Astrocyte (in vitro differentiated cells and primary cell): ENCODE measurements at regions not wholly inside any gene's neighbourhood (a gene's known extent, or its start where the extent isn't known, plus 50 kb on each side); places are given as distances from the start of the nearest gene placed in this dataset.

Source experiments
- CTCF ChIP-seq: IDR thresholded peaks from 2 replicates; pipeline ENCODE4 v1.5.1; 2011; ENCODE audit warnings: low read depth, mild to moderate bottlenecking, inconsistent platforms, low read length, moderate library complexity; ENCODE audit not compliant: insufficient read depth
- EZH2 ChIP-seq: IDR thresholded peaks from 2 replicates; pipeline ENCODE4 v1.6.1; 2012; ENCODE audit warnings: mild to moderate bottlenecking, low read length, inconsistent platforms; ENCODE audit not compliant: insufficient read depth

GRCh38 chr20:51272401-51272800 is 249.5 kb upstream of the KCNG1 start:
- TF ChIP-seq CTCF (no peak), EZH2 (no peak)
